Colonic mucosa (tissue), 4 donors: ENCODE measurements at regions not wholly inside any gene's neighbourhood (a gene's known extent, or its start where the extent isn't known, plus 50 kb on each side); places are given as distances from the start of the nearest gene placed in this dataset.

Experiments
- DNase-seq: peaks from one replicate; pipeline ENCODE4 v3.0.0-alpha.2; 2020
- H3K27ac ChIP-seq: fragments of 200-600 bp; one replicate; pipeline ENCODE4 v1.8.0; 2021
- H3K27me3 ChIP-seq: fragments of 200-600 bp; one replicate; pipeline ENCODE4 v1.8.0; 2021
- H3K36me3 ChIP-seq: fragments of 200-600 bp; one replicate; pipeline ENCODE4 v1.8.0; 2021
- H3K4me1 ChIP-seq: fragments of 200-600 bp; one replicate; pipeline ENCODE4 v1.8.0; 2021; ENCODE audit warnings: mild to moderate bottlenecking
- H3K4me3 ChIP-seq: fragments of 200-600 bp; one replicate; pipeline ENCODE4 v1.8.0; 2021
- H3K9ac ChIP-seq, 2 donors: one replicate each; pipeline ENCODE4 v1.7.0; 2013; ENCODE audit warnings: control low read depth in 2 of 2, low read depth in 2 of 2, low read length in 2 of 2
- H3K9me3 ChIP-seq: fragments of 200-600 bp; one replicate; pipeline ENCODE4 v1.8.0; 2021
- intact Hi-C: fragments of 100-400 bp; cut with DNase I; formaldehyde crosslinking; loops from one replicate; pipeline ENCODE4 v1.14.1; 2022
- TF ChIP-seq, protein P1 (sequence below): fragments of 200-600 bp; IDR thresholded peaks from one replicate; pipeline ENCODE4 v1.8.0; 2022; ENCODE audit warnings: antibody characterized with exemption, mild to moderate bottlenecking
- donor health status: healthy.
- donor health status: DM: no; HTN: no; CAD: no.
- donor health status: DM: no; HTN: no; CAD: no.

DNA sequence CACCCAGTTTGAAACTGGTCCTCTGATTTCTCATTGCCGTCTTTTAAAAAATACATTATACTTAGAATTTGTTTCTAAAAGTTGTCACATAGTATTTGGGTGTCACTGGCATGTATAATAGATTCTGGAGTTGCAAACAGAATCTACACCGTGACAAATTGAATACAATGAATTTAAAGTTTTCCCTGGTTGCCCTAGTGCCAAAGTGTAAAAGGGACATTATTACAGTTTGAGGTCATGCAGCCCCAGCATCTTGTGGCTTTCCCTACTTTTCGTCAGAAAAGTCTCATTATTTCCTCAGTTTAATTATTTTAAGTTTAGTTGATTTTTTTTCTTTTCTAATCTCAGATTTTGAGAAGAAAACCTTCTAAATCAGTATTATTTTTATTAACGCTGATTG lies 155.9 kb downstream of the DISP1 start:
- no peaks in the 10 kb centered on the region for H3K36me3 ChIP-seq
- H3K9me3 ChIP-seq = no peaks in the 10 kb centered on the region
- no peak overlapping the region for H3K4me3 ChIP-seq
- H3K4me1 ChIP-seq = no peaks in the 10 kb centered on the region
- intact Hi-C loops = no loop called here
- H3K27me3 ChIP-seq = no peaks in the 10 kb centered on the region
- no peak overlapping the region for H3K9ac ChIP-seq
- no peak overlapping the region for H3K27ac ChIP-seq
- no peak for DNase-seq
- TF ChIP-seq, protein P1, sequence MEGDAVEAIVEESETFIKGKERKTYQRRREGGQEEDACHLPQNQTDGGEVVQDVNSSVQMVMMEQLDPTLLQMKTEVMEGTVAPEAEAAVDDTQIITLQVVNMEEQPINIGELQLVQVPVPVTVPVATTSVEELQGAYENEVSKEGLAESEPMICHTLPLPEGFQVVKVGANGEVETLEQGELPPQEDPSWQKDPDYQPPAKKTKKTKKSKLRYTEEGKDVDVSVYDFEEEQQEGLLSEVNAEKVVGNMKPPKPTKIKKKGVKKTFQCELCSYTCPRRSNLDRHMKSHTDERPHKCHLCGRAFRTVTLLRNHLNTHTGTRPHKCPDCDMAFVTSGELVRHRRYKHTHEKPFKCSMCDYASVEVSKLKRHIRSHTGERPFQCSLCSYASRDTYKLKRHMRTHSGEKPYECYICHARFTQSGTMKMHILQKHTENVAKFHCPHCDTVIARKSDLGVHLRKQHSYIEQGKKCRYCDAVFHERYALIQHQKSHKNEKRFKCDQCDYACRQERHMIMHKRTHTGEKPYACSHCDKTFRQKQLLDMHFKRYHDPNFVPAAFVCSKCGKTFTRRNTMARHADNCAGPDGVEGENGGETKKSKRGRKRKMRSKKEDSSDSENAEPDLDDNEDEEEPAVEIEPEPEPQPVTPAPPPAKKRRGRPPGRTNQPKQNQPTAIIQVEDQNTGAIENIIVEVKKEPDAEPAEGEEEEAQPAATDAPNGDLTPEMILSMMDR = no peak

DNA sequence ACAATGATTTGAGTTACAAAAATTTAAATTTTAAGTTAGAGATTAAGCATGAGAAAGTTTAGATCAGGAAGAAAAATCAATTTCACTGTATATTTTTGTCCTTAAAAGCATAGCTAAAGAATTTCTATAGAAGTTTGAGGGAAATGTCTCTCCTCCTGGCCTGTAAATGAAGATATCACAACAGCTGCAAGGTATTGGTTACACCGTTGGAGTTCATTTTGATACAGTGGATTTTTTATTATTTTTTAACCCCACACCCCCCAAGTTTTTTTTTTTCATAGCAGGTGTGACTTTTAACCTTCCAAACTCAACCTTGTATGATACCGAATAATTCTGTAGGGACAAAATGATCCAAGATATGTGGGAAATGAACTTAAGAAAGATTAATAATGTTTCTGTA lies 156.3 kb downstream of the DISP1 start:
- intact Hi-C loops = no loop called here
- TF ChIP-seq, protein P1 = no peak
- H3K4me1 ChIP-seq = no peaks in the 10 kb centered on the region
- H3K36me3 ChIP-seq = no peaks in the 10 kb centered on the region
- no peak overlapping the region for H3K27ac ChIP-seq
- H3K9me3 ChIP-seq = no peaks in the 10 kb centered on the region
- DNase-seq = no peak
- H3K4me3 ChIP-seq = no peak overlapping the region
- no peaks in the 10 kb centered on the region for H3K27me3 ChIP-seq
- H3K9ac ChIP-seq = no peak overlapping the region

DNA sequence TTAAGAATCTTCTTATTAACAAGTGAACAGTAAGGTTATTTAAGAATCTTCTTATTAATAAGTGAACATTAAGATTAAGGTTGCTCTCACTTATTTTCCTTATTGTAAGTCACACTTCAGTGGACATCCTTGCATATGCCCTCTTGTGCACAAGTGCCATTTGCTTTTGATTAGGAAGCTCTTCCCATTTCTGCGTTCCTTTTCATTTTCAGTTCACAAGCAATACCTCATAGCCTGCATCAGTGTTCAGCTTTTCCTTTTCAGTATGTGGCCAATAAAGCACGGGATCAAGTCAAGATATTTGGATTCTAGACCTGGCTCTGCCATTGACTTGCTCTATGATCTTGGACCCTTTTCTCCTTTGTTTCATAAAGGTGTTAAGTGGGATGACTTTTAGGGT lies 158.7 kb downstream of the DISP1 start:
- H3K27ac ChIP-seq = no peak overlapping the region
- intact Hi-C loops = no loop called here
- DNase-seq = no peak
- TF ChIP-seq, protein P1 = no peak
- no peaks in the 10 kb centered on the region for H3K9me3 ChIP-seq
- no peak overlapping the region for H3K4me3 ChIP-seq
- H3K27me3 ChIP-seq = no peaks in the 10 kb centered on the region
- H3K9ac ChIP-seq = no peak overlapping the region
- H3K36me3 ChIP-seq = no peaks in the 10 kb centered on the region
- H3K4me1 ChIP-seq = no peaks in the 10 kb centered on the region

DNA sequence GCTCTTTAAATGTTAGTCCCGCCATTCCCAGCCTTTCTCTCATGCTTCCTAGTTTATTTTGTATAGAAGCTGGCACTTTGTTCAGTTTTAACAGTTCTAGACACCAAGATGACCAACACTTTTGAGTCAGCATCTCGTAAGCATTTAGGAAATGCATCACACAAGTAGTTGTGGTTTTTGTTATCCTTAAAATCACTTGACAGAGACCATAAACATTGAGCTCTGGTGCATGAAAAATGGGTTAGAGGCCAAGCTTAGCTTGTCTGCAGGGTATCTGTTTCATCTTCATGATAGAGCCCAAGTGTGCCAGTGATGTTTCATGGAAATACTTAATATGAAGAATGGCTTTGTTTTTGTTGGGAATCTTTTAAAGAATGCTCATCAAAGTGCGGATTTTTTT lies 159.7 kb downstream of the DISP1 start:
- TF ChIP-seq, protein P1 = no peak
- DNase-seq = no peak
- Histone ChIP-seq H3K4me3 (no peak overlapping the region), H3K9me3 (no peaks in the 10 kb centered on the region), H3K4me1 (no peaks in the 10 kb centered on the region), H3K9ac (no peak overlapping the region), H3K27ac (no peak overlapping the region), H3K27me3 (no peaks in the 10 kb centered on the region), H3K36me3 (no peaks in the 10 kb centered on the region)
- intact Hi-C loops = no loop called here

DNA sequence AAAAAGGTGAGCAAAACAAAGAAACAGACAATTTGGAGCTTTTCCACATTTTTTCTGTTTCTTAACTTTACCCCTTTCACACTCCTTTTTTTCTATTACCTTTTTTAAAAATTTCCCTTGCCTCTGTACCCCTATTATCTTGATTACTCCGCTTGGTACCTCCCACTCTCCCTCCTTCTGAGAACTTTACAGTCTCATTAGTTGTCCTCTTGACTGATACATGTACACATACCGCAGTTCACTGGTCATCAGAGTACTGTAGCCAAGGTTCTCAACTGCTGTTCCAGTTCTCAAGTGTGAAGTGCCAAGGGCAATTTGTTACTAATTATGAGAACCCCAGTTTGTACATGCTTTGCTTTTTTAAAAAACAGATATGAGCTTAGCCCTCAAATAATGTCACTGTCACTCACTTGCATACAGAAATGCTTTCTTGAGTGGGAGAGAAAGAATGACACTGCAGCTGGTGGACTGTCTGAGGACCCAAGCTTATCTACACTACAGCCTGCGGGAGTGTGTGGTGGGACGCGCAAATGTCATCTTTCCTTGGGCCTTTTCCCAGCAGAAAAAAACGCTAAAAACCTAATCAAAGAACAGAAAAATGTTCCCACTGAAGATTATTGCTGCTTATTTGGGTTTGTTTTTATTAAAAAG lies 160.8 kb downstream of the DISP1 start:
- no peak overlapping the region for H3K4me3 ChIP-seq
- no peaks in the 10 kb centered on the region for H3K4me1 ChIP-seq
- no peaks in the 10 kb centered on the region for H3K27me3 ChIP-seq
- no peak overlapping the region for H3K9ac ChIP-seq
- TF ChIP-seq, protein P1 = no peak
- no peaks in the 10 kb centered on the region for H3K9me3 ChIP-seq
- no peaks in the 10 kb centered on the region for H3K36me3 ChIP-seq
- intact Hi-C loops = no loop called here
- no peak overlapping the region for H3K27ac ChIP-seq
- DNase-seq = no peak
